Thoracic aorta (tissue), 2 donors: ENCODE measurements at regions not wholly inside any gene's neighbourhood (a gene's known extent, or its start where the extent isn't known, plus 50 kb on each side); places are given as distances from the start of the nearest gene placed in this dataset.

Source experiments
- ATAC-seq: fragments of 150-250 bp; one replicate; pipeline ENCODE4 v1.8.0; 2017; ENCODE audit warnings: low read depth; ENCODE audit not compliant: insufficient number of reproducible peaks, low FRiP score
- DNase-seq: peaks from one replicate; pipeline ENCODE4 v3.0.0-alpha.2; 2020; ENCODE audit warnings: low spot score
- H3K27ac ChIP-seq, 2 donors: fragments of 200-600 bp; sonication (generic); 1 replicate in 1 of 2; 2 replicates in 1 of 2; pipeline ENCODE4 v1.5.1; 2016; ENCODE audit warnings: mild to moderate bottlenecking in 2 of 2, moderate library complexity in 2 of 2
- H3K27me3 ChIP-seq: fragments of 200-600 bp; sonication (generic); replicated peaks from 2 replicates; pipeline ENCODE4 v1.6.0; 2016; ENCODE audit warnings: mild to moderate bottlenecking; ENCODE audit not compliant: insufficient read depth
- H3K36me3 ChIP-seq: fragments of 200-600 bp; sonication (generic); one replicate; pipeline ENCODE4 v1.5.1; 2016
- H3K4me1 ChIP-seq, 2 donors: fragments of 200-600 bp; sonication (generic); 1 replicate in 1 of 2; 2 replicates in 1 of 2; pipeline versions ENCODE4 v1.5.1 to v1.6.0; 2016; ENCODE audit warnings: low read depth in 2 of 2, mild to moderate bottlenecking in 1 of 2; ENCODE audit not compliant: control insufficient read depth in 1 of 2
- H3K4me3 ChIP-seq: fragments of 200-600 bp; sonication (generic); 2 replicates; pipeline ENCODE4 v1.5.1; 2016; ENCODE audit warnings: mild to moderate bottlenecking
- H3K9me3 ChIP-seq: fragments of 200-600 bp; sonication (generic); 2 replicates; pipeline ENCODE4 v1.5.1; 2016
- TF ChIP-seq, protein P1 (sequence below): fragments of 200-600 bp; sonication (generic); IDR thresholded peaks from one replicate; pipeline ENCODE4 v1.5.1; 2019; ENCODE audit warnings: antibody characterized with exemption

DNA sequence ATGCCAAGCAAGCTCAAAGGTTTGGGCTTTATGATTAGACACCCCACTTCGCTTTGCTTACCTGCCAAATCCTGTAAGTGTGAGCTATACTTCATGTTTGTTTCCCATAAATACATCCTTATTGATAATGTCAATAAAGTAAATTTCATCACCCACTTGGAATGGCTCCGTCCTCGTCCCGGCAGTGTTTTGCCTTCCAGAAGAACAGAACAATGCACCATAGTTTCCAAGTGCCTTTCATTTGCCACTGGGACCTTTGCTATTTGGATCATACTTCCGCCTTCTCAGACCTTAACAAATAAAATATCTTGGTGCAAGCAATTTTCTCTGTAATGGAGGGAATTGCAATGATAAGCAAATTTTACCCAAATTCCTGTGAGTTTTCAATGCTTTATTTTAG is 229.3 kb downstream of the PIK3R1 start:
- TF ChIP-seq, protein P1, sequence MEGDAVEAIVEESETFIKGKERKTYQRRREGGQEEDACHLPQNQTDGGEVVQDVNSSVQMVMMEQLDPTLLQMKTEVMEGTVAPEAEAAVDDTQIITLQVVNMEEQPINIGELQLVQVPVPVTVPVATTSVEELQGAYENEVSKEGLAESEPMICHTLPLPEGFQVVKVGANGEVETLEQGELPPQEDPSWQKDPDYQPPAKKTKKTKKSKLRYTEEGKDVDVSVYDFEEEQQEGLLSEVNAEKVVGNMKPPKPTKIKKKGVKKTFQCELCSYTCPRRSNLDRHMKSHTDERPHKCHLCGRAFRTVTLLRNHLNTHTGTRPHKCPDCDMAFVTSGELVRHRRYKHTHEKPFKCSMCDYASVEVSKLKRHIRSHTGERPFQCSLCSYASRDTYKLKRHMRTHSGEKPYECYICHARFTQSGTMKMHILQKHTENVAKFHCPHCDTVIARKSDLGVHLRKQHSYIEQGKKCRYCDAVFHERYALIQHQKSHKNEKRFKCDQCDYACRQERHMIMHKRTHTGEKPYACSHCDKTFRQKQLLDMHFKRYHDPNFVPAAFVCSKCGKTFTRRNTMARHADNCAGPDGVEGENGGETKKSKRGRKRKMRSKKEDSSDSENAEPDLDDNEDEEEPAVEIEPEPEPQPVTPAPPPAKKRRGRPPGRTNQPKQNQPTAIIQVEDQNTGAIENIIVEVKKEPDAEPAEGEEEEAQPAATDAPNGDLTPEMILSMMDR: no peak
- H3K4me1 ChIP-seq: peaks cover 0 to 15% of the 10 kb centered on the region in 2 donors
- no peak overlapping the region for H3K27ac ChIP-seq
- H3K4me3 ChIP-seq: no peak overlapping the region
- ATAC-seq (no peak), DNase-seq (no peak)
- no peaks in the 10 kb centered on the region for H3K9me3 ChIP-seq
- H3K27me3 ChIP-seq: no peaks in the 10 kb centered on the region
- H3K36me3 ChIP-seq: no peaks in the 10 kb centered on the region

- TF ChIP-seq, protein P1: no peak
- peaks cover 0 to 15% of the 10 kb centered on the region in 2 donors for H3K4me1 ChIP-seq
- ATAC-seq (no peak), DNase-seq (no peak)
- no peaks in the 10 kb centered on the region for H3K36me3 ChIP-seq
- H3K27ac ChIP-seq: no peak overlapping the region
- no peaks in the 10 kb centered on the region for H3K27me3 ChIP-seq
- no peak overlapping the region for H3K4me3 ChIP-seq
- H3K9me3 ChIP-seq: no peaks in the 10 kb centered on the region
These were observed 229.9 kb downstream of the PIK3R1 start for GRCh38 chr5:68445257-68446069.

DNA sequence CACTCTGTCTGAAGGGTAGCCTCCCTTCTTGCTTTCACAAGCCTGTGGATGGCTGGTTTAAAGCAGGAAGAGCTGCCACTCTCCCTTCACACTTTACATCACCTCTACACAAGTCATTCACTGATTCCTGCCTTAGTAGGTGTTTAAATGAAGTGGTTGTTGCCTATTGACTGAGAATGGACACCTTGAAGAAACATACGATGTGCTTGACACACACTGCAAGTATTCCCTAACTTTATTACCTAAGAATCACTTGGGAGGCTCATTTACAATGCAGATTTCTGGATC is 230.5 kb downstream of the PIK3R1 start:
- H3K27me3 ChIP-seq: no peaks in the 10 kb centered on the region
- H3K4me1 ChIP-seq: peaks cover 0 to 15% of the 10 kb centered on the region in 2 donors
- no peak for DNase-seq
- H3K4me3 ChIP-seq: no peak overlapping the region
- ATAC-seq: no peak
- no peaks in the 10 kb centered on the region for H3K36me3 ChIP-seq
- no peaks in the 10 kb centered on the region for H3K9me3 ChIP-seq
- no peak overlapping the region for H3K27ac ChIP-seq
- TF ChIP-seq, protein P1: no peak

- Histone ChIP-seq H3K4me1 (peaks cover 0 to 15% of the 10 kb centered on the region in 2 donors), H3K27me3 (no peaks in the 10 kb centered on the region), H3K27ac (no peak overlapping the region), H3K36me3 (no peaks in the 10 kb centered on the region), H3K9me3 (no peaks in the 10 kb centered on the region), H3K4me3 (no peak overlapping the region)
- DNase-seq (no peak), ATAC-seq (no peak)
- TF ChIP-seq, protein P1: no peak
These were observed 230.9 kb downstream of the PIK3R1 start for GRCh38 chr5:68446487-68446894.

DNA sequence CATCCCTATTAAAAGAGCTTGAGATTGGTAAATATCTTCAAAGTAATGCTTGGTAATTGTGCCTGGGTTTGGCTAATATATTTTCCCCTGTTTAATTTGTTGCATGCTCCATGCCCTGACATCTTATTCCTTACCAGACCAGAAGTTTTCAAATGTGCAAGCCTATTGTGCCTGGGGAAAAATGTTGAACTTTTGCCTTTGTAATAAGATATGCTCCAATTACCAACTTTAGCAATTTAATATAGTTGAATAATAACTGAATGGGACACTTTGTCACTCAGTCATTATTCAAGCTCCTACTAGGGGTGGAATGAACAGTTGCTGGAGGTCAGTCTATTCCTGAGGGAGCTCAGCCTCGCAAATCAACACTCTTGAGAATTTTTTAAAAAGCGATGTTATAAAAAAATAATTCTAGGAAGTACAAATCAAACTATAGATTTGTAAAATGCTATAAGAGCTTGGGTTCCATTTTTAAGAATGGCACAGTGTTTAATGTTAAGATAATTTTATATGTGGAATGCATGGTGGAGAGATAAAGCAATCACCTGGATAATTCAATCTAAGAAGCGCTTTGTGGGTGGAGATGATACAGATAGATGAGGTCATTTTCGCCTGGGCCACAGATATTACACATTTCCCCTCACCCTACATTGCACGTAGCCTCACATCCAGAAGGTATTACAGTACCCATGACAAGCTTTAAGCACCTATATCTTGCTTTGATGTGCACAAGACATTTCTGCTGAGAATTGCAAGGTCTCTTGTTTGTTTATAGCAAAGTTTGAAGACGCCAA is 231.8 kb downstream of the PIK3R1 start:
- DNase-seq (no peak), ATAC-seq (no peak)
- TF ChIP-seq, protein P1: no peak
- H3K4me1 ChIP-seq: peaks cover 0 to 15% of the 10 kb centered on the region in 2 donors
- H3K27me3 ChIP-seq: no peaks in the 10 kb centered on the region
- H3K9me3 ChIP-seq: no peaks in the 10 kb centered on the region
- no peak overlapping the region for H3K27ac ChIP-seq
- no peak overlapping the region for H3K4me3 ChIP-seq
- no peaks in the 10 kb centered on the region for H3K36me3 ChIP-seq
